Esophagus muscularis mucosa (tissue), 4 donors: ENCODE measurements at regions not wholly inside any gene's neighbourhood (a gene's known extent, or its start where the extent isn't known, plus 50 kb on each side); places are given as distances from the start of the nearest gene placed in this dataset.

Experiments
- DNase-seq: peaks from one replicate; pipeline ENCODE4 v3.0.0-alpha.2; 2017; ENCODE audit errors: extremely low spot score
- H3K27ac ChIP-seq, 4 donors: fragments of 200-600 bp; sonication (generic); replicated peaks in 1 of 4; 1 replicate in 3 of 4; 2 replicates in 1 of 4; pipeline ENCODE4 v1.5.1; 2016 to 2019; ENCODE audit warnings: mild to moderate bottlenecking in 1 of 4
- H3K27me3 ChIP-seq, 4 donors: fragments of 200-600 bp; sonication (generic); one replicate each; pipeline versions ENCODE4 v1.5.1 to v1.6.0; 2016 to 2019
- H3K36me3 ChIP-seq, 4 donors: fragments of 200-600 bp; sonication (generic); one replicate each; pipeline ENCODE4 v1.5.1; 2016 to 2019
- H3K4me1 ChIP-seq, 4 donors: fragments of 200-600 bp; sonication (generic); one replicate each; pipeline ENCODE4 v1.5.1; 2016 to 2019
- H3K4me3 ChIP-seq, 4 donors: fragments of 200-600 bp; sonication (generic); 1 replicate in 2 of 4; 2 replicates in 2 of 4; pipeline ENCODE4 v1.5.1; 2016 to 2019; ENCODE audit warnings: mild to moderate bottlenecking in 4 of 4, moderate library complexity in 1 of 4
- H3K9me3 ChIP-seq, 4 donors: fragments of 200-600 bp; sonication (generic); 1 replicate in 3 of 4; 2 replicates in 1 of 4; pipeline ENCODE4 v1.5.1; 2016 to 2019
- EP300 ChIP-seq: sonication (generic); formaldehyde crosslinking; IDR thresholded peaks from one replicate; pipeline ENCODE4 v1.6.1; 2017; ENCODE audit warnings: antibody characterized with exemption
- POLR2A ChIP-seq: fragments of 450-650 bp; IDR thresholded peaks from one replicate; pipeline ENCODE4 v1.6.1; 2017; ENCODE audit warnings: antibody characterized with exemption, moderate library complexity, mild to moderate bottlenecking, low read depth
- POLR2AphosphoS5 ChIP-seq, 2 donors: sonication (generic); formaldehyde crosslinking; IDR thresholded peaks; one replicate each; pipeline ENCODE4 v1.6.1; 2017; ENCODE audit warnings: antibody characterized with exemption in 2 of 2
- WGBS: methylation state at CpG from one replicate; pipeline ENCODE4 v1.1.5; 2018; 5-methylcytosine and 5-hydroxymethylcytosine counted together
- intact Hi-C: fragments of 100-400 bp; cut with DNase I; formaldehyde crosslinking; loops from one replicate; pipeline ENCODE4 v1.15.1; 2023
- TF ChIP-seq, protein P1 (sequence below), 3 experiments: fragments of 200-600 bp in 2 of 3; fragments of 450-650 bp in 1 of 3; sonication (generic) in 2 of 3; IDR thresholded peaks; one replicate each; pipeline ENCODE4 v1.5.1; 2017 to 2019; ENCODE audit warnings: antibody characterized with exemption in 3 of 3, mild to moderate bottlenecking in 2 of 3, moderate library complexity in 1 of 3

DNA sequence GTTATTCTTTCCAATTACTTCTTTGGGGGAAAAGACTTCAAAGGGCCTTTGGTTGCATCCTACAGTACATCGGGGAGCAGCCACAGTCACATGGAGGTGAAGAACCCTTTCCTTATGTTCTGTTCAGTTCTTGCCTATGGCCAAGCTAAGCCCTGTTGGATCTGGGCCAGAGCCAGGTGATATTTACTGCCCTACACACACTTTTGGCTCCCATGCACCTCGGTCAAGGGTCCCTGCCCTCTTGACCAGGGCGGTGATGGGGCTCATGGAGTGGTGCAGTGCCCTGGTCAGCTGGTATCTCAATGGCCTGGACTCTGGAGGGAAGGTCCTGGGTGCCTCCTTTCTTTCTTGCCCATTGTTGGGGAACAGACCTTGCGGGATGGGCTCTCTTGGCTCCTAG is 98.7 kb downstream of the VAPA start:
- H3K36me3 ChIP-seq = no peaks in the 10 kb centered on the region
- H3K4me1 ChIP-seq = peaks cover 38 to 53% (median 43%) of the 10 kb centered on the region in 4 donors
- H3K27me3 ChIP-seq = no peaks in the 10 kb centered on the region
- H3K27ac ChIP-seq = peak overlapping the region; percentile 78 to 82 (median 82)
- no peak overlapping the region for H3K4me3 ChIP-seq
- intact Hi-C loops = no loop called here
- no peak for DNase-seq
- no peaks in the 10 kb centered on the region for H3K9me3 ChIP-seq
- 100% methylated on average over 3 of the region's 4 CpGs for WGBS
- no peak for TF ChIP-seq EP300
- no peak for TF ChIP-seq POLR2A
- no peak for TF ChIP-seq POLR2AphosphoS5 (IDR thresholded peaks at IDR 0.05)
- TF ChIP-seq, protein P1, sequence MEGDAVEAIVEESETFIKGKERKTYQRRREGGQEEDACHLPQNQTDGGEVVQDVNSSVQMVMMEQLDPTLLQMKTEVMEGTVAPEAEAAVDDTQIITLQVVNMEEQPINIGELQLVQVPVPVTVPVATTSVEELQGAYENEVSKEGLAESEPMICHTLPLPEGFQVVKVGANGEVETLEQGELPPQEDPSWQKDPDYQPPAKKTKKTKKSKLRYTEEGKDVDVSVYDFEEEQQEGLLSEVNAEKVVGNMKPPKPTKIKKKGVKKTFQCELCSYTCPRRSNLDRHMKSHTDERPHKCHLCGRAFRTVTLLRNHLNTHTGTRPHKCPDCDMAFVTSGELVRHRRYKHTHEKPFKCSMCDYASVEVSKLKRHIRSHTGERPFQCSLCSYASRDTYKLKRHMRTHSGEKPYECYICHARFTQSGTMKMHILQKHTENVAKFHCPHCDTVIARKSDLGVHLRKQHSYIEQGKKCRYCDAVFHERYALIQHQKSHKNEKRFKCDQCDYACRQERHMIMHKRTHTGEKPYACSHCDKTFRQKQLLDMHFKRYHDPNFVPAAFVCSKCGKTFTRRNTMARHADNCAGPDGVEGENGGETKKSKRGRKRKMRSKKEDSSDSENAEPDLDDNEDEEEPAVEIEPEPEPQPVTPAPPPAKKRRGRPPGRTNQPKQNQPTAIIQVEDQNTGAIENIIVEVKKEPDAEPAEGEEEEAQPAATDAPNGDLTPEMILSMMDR (IDR thresholded peaks at IDR 0.05) = no peak

DNA sequence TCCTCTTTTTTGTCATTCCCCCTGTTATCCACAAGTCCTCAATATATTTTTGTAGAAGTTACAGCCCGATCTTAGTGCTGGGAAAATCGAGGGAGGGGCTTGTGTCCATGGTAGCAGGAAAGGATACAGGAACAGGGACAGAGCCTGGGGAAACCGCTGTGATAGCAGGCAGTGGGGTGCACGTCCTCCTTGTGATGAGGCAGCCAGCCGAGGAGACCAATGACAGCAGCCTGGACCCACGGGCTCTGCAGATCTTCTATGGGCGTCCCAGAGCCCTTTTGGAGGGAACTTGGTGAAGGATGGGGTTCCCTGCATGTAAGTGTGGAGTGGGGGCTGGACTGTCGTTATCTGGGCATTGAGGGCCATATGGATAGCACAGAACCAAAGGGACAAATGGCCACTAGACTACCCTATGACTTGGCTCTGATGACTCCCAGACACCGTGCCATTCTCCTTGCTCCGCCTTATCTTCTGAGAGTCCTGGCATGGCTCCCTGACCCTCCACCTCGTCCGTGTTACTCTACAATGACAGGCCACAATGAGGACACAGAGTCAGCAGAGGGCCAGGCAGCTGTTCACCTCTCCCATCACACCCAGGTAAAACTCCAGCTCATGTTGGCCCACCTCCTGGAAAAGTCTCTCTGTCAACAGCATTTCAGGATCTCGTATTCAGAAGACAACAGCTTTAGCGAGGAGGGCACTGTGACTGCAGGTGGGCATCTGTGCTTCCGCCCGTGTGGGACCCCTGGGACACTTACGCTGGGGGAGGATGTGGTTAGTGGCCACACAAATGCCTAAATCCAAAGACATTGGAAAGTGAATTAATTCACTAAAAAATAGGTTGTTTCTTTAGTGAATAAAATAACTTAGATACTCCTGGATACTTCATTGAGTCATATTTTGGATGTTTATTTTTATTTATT is 100.1 kb downstream of the VAPA start:
- Histone ChIP-seq H3K27me3 (no peaks in the 10 kb centered on the region), H3K4me1 (peaks cover 38 to 53% (median 43%) of the 10 kb centered on the region in 4 donors), H3K36me3 (no peaks in the 10 kb centered on the region), H3K4me3 (no peak overlapping the region), H3K27ac (no peak overlapping the region), H3K9me3 (no peaks in the 10 kb centered on the region)
- WGBS = 82% methylated on average over 17 of the region's 17 CpGs
- no peak for DNase-seq
- intact Hi-C loops = no loop called here
- TF ChIP-seq POLR2A (no peak), POLR2AphosphoS5 (IDR thresholded peaks at IDR 0.05) (no peak), EP300 (no peak)
- TF ChIP-seq, protein P1 (IDR thresholded peaks at IDR 0.05) = no peak

DNA sequence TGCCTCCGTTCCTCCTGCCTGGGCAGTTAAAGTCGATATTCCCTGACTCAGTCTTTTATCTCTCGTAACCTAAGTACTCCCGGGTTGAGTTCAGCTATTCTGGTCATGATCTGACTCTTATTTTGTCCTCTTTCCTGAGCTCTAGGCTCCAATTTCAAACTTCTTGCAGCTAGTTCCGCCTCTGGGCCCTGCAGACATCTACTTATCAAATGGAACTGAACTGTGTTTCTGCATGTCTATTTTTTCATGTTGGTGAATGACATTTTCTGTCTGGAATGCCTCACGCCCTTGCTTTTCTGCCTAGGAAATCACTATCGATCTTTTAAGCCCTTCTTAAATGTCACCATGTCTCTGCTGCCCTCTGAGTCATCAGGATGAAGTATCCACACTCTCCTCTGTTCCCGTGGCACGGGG is 101.5 kb downstream of the VAPA start:
- Histone ChIP-seq H3K36me3 (no peaks in the 10 kb centered on the region), H3K27me3 (no peaks in the 10 kb centered on the region), H3K27ac (peak overlapping the region in 3 of 4 donors; percentile 21 to 32 (median 26)), H3K9me3 (no peaks in the 10 kb centered on the region), H3K4me1 (peaks cover 27 to 39% (median 31%) of the 10 kb centered on the region in 4 donors), H3K4me3 (no peak overlapping the region)
- intact Hi-C loops = no loop called here
- TF ChIP-seq EP300 = no peak
- TF ChIP-seq, protein P1 (IDR thresholded peaks at IDR 0.05) = no peak
- no peak for TF ChIP-seq POLR2AphosphoS5 (IDR thresholded peaks at IDR 0.05)
- no peak for TF ChIP-seq POLR2A
- WGBS = 82% methylated on average over 9 of the region's 9 CpGs
- no peak for DNase-seq

DNA sequence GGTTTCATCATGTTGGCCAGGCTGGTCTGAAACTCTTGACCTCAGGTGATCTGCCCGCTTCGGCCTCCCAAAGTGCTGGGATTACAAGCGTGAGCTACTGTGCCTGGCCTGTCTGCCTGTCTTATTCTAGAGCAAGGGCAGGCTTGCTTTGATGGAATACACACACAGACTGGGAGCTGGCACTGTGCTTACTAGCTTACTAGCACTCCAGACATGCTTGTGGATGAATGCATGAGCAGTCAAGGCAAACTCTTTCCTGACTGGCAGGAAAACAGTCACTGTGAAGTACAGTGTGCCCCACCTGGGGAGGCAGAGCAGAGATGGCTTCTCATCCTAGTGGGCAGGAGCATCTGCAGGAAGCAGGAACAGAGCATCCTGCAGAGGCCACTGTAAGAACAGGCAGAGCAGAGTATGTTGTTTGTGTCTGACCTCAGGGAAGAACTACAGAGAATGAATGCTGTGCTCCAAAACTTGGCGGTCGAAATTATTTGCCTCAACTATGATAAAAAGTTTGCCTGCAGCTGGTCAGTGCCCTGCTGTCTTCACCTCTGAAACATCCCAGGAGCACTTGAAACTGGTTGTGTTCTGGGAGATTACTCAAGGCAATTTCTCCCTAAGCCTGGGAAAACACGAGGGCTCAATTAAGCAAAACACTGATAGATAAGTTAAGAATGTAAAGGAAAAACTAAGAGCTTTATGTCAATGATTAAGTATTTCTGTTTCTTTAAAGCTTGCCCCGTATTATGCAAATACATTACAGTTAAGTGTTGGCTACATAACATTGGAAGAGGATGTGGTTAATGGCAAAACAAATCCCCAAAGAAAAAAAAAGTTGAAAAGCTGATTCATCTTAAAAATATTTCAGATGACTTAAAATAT is 102.4 kb downstream of the VAPA start:
- Histone ChIP-seq H3K27me3 (no peaks in the 10 kb centered on the region), H3K4me1 (peaks cover 20 to 30% (median 23%) of the 10 kb centered on the region in 4 donors), H3K36me3 (no peaks in the 10 kb centered on the region), H3K27ac (peak overlapping the region in 3 of 4 donors; percentile 21 to 32 (median 24)), H3K9me3 (no peaks in the 10 kb centered on the region), H3K4me3 (no peak overlapping the region)
- 69% methylated on average over 7 of the region's 7 CpGs for WGBS
- DNase-seq = no peak
- TF ChIP-seq POLR2AphosphoS5 (IDR thresholded peaks at IDR 0.05) (peak in 1 of 2 donors; percentile 20), POLR2A (no peak)
- TF ChIP-seq, protein P1 (IDR thresholded peaks at IDR 0.05) = peak; percentile 29 to 35 (median 30)
- intact Hi-C loops = no loop called here
